Coronary artery (tissue), 2 donors: ENCODE measurements at regions not wholly inside any gene's neighbourhood (a gene's known extent, or its start where the extent isn't known, plus 50 kb on each side); places are given as distances from the start of the nearest gene placed in this dataset.

Source experiments
- DNase-seq: peaks from one replicate; pipeline ENCODE4 v3.0.0-alpha.2; 2017; ENCODE audit warnings: low spot score
- H3K27ac ChIP-seq, 2 donors: fragments of 200-600 bp; sonication (generic); one replicate each; pipeline ENCODE4 v1.5.1; 2016 to 2019
- H3K4me3 ChIP-seq: fragments of 200-600 bp; sonication (generic); 2 replicates; pipeline ENCODE4 v1.5.1; 2016; ENCODE audit warnings: mild to moderate bottlenecking, moderate library complexity
- TF ChIP-seq, protein P1 (sequence below): fragments of 200-600 bp; sonication (generic); IDR thresholded peaks from one replicate; pipeline ENCODE4 v1.5.1; 2019; ENCODE audit warnings: antibody characterized with exemption

DNA sequence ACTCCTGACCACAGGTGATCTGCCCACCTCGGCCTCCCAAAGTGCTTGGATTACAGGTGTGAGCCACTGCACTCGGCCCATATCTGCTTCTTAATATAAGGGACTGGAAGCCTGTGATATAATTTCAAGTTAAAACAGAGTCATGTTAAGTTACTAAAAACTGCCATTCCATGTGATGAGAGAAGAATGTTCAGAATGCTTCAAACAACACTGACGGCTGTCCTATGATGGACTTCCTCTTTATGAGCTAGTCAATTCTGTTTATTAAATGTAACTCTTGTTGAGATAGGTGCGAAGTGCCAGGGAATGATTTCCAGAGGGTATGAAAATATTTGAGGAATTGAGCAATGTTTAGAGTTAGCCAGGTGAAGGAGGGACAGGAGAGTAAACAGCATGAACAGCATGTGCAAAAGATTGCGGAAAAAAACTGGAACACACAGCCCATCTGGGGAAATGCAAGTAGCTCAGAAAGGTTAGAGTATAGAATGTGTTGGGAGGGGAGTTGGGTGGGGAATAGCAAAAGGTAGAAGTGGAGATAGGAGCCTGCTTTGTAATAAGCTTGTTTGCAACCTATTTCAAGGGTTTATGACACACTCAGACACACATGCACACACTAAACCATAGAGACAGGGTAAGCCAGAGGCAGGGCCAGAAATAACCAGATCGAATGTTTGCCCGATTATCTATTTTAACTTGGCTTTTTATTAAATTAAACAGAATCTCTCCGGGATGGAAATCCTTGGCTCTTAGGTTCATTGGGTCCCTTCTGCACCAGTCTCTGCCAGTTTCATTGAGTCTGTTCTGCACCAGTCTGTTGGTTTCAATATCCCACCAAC lies 135.6 kb upstream of the COX10 start:
- Histone ChIP-seq H3K4me3 (no peak overlapping the region), H3K27ac (no peak overlapping the region)
- TF ChIP-seq, protein P1, sequence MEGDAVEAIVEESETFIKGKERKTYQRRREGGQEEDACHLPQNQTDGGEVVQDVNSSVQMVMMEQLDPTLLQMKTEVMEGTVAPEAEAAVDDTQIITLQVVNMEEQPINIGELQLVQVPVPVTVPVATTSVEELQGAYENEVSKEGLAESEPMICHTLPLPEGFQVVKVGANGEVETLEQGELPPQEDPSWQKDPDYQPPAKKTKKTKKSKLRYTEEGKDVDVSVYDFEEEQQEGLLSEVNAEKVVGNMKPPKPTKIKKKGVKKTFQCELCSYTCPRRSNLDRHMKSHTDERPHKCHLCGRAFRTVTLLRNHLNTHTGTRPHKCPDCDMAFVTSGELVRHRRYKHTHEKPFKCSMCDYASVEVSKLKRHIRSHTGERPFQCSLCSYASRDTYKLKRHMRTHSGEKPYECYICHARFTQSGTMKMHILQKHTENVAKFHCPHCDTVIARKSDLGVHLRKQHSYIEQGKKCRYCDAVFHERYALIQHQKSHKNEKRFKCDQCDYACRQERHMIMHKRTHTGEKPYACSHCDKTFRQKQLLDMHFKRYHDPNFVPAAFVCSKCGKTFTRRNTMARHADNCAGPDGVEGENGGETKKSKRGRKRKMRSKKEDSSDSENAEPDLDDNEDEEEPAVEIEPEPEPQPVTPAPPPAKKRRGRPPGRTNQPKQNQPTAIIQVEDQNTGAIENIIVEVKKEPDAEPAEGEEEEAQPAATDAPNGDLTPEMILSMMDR, result no peak
- no peak for DNase-seq

DNA sequence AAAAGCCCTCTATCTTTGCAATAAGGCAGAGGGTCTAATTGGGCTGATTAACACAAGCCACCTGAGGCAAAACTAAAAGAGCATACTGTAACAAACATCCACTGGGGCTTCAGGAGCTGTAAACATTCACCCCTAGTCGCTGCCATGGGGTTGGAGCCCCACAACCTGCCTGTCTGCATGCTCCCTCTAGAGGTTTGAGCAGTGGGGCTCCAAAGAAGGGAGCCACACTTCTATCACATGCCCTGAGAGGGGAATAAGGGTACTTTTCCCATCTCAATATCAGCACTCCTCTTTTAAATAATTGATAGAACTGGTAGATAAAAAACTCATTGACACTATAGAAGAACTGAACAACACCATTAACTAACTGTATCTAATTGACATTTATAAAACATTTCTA lies 130.1 kb upstream of the COX10 start:
- H3K4me3 ChIP-seq, result no peak overlapping the region
- no peak overlapping the region for H3K27ac ChIP-seq
- DNase-seq, result no peak
- TF ChIP-seq, protein P1, result no peak

DNA sequence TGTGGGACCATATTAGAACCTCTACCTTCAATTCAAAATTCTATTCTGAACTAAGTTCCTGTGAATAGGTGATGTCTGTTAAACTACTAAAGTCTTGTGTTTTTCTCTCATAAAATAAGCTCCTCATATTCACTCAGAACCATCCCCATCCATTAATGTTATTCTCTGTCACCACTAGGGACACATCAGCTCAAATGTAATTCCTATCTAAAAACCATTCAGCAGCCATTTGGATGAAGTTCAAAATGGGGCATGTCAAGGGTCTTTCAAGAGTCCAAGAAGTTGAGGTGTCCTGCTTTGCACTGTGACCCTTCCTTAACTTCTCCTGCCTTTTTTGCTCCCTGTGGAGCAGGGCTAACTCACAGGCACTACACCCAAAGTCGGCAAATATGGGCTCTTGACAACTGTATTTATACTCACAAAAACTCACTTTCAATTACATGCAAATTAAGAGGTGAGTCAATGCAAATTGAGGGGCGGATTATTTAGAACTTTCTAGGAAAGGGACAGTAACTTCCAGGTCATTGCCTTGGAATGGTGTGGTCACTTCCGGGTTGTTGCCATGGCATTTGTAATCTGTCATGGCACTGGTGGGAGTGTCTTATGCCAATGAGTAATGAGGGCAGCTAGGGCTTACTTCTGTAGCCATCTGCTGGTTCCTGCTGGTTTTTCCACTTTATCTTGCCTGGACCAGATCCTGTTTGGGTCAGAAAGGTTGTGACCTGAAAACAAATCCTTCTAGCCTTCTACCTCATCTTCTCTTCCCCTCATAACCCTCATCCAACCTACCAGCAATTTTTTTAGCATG lies 128.2 kb upstream of the COX10 start:
- no peak for DNase-seq
- Histone ChIP-seq H3K27ac (no peak overlapping the region), H3K4me3 (no peak overlapping the region)
- TF ChIP-seq, protein P1, result no peak

DNA sequence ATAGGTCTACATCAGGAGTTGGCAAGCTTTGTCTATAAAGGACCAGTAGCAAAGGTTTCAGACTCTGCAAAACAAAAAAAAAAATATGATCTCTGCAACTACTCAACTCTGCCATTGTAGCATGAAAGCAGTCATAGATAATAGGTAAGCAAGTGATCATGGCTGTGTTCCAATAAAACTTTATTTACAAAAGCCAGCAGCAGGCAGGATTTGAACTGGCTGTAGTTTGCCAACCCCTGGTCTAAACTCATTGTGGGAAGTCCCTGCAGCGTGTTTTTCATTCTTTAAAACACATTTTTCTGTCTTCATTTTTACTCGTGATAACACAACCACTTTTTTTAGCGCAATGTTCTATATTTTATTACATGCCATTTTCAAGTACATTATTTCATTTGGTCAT lies 127.5 kb upstream of the COX10 start:
- no peak for DNase-seq
- TF ChIP-seq, protein P1, result no peak
- H3K4me3 ChIP-seq, result no peak overlapping the region

DNA sequence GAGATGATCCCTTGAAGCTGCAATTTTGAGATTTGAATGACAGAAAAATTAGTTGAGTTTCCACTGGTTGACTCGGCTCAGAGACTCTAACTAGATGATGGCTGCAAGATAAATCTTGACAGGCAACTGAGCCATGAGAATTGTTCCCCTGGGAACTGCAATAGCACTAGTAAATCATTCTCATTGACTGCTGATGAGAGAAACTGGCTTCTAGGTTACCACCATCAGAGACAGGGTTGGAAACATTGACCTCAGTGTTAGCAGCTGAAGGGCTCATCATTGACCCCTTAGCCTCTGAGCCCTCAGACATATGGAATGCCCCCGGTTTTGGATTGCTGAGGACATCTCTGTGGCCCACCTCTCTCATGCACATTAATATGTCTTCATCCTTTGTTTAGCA lies 125.4 kb upstream of the COX10 start:
- TF ChIP-seq, protein P1, result no peak
- no peak overlapping the region for H3K27ac ChIP-seq
- H3K4me3 ChIP-seq, result no peak overlapping the region
- no peak for DNase-seq

More for the DNA sequence above, 127.5 kb upstream of the COX10 start:
- no peak overlapping the region for H3K27ac ChIP-seq

DNA sequence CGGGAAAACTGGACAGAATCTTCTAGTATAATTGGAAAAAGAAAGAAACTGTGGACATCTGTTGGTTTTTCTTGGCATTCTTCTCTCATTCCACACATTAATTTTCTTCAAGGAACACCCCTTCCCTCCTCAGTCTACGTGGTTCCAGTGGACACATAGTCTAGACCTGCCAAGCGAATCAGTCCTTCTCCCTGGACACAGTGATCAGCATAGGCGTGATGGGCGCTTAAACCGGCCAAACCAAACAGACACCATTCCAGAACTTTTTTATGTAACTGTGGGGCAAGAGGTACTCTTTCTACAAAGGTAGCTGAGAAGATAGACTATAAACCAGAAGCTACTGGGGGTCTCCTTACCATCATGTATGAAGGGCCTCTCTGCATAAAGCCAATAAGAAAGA lies 121.8 kb upstream of the COX10 start:
- TF ChIP-seq, protein P1, result no peak
- H3K27ac ChIP-seq, result no peak overlapping the region
- DNase-seq, result no peak

More for the DNA sequence above, 121.8 kb upstream of the COX10 start:
- H3K4me3 ChIP-seq, result no peak overlapping the region
